ENCODE measurements at regions not wholly inside any gene's neighbourhood (a gene's known extent, or its start where the extent isn't known, plus 50 kb on each side); places are given as distances from the start of the nearest gene placed in this dataset.

DNA sequence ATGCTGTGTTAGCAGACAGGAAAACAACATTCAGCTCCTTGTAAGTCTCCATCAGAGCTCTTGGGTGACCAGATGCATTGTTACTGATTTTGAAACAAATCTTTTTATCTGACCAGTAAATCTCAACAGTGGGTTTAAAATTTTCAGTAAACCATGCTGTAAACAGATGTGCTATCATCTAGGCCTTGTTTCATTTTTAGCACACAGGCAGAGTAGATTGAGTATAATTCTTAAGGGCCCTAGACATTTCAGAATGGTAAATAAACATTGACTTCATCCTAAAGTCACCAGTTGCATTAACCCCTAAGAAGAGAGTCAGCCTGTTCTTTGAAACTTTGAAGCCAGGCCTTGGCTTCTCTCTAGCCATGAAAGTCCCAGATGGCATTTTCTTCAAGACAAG lies 237.2 kb upstream of the BMP2 start:
- TF ChIP-seq CTCF (IDR thresholded peaks at IDR 0.05; ENCODE audit: insufficient read depth, low read depth, low read length), result no peak
- peak; percentile 79 for DNase-seq (ENCODE audit: low read depth)
- H3K4me3 ChIP-seq (ENCODE audit: low read depth, low read length), result no peak overlapping the region

- DNase-seq (ENCODE audit: low read depth), result peak; percentile 21
- TF ChIP-seq CTCF (IDR thresholded peaks at IDR 0.05; ENCODE audit: insufficient read depth, low read depth, low read length), result no peak
- H3K4me3 ChIP-seq (ENCODE audit: low read depth, low read length), result no peak overlapping the region
These were observed 241.8 kb upstream of the BMP2 start for GRCh38 chr20:6525447-6526303.

- no peak overlapping the region for H3K4me3 ChIP-seq (ENCODE audit: low read depth, low read length)
- no peak for TF ChIP-seq CTCF (IDR thresholded peaks at IDR 0.05; ENCODE audit: insufficient read depth, low read depth, low read length)
- DNase-seq (ENCODE audit: low read depth), result no peak
These were observed 243.2 kb upstream of the BMP2 start for GRCh38 chr20:6524305-6524704.

DNA sequence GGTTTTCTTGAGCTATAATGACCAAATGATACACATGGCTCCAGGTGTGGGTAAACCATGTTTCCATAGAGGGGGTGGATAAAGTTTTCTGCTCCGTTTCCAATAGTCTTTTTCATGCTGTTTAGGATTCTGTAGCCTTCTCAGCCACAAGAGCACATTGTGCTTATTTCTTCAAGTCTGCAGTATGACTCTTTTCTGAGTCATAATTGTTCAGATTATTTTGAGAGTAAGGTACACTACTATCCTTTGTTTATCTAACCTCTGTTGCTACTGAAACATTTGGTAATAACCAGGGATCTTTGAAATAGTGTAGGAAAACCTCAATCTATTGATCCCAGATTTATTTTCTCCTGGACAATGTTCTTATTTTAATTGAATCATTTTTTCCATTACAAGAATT lies 247.9 kb upstream of the BMP2 start:
- peak; percentile 61 for DNase-seq (ENCODE audit: low read depth)
- no peak for TF ChIP-seq CTCF (IDR thresholded peaks at IDR 0.05; ENCODE audit: insufficient read depth, low read depth, low read length)
- H3K4me3 ChIP-seq (ENCODE audit: low read depth, low read length), result no peak overlapping the region

DNA sequence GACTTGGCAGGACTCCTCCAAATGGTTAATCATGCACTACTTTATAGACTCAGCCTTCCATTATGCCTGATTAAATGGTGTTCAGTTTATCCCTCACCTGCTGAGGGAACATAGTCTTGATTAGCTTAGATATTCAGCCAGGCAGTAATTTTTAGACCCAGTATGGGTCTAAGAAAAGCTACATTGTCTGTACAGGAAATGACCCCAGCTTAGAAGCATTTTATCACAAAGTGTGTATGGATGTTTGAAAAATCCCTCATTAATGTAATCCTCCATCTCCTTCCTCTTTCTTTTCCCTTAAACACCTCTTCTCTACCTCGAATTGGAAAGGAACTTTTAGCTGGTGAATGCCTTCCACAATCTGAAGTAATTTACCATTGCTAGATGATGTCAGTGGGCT lies 252.2 kb upstream of the BMP2 start:
- H3K4me3 ChIP-seq (ENCODE audit: low read depth, low read length), result no peak overlapping the region
- DNase-seq (ENCODE audit: low read depth), result no peak
- TF ChIP-seq CTCF (IDR thresholded peaks at IDR 0.05; ENCODE audit: insufficient read depth, low read depth, low read length), result no peak

DNA sequence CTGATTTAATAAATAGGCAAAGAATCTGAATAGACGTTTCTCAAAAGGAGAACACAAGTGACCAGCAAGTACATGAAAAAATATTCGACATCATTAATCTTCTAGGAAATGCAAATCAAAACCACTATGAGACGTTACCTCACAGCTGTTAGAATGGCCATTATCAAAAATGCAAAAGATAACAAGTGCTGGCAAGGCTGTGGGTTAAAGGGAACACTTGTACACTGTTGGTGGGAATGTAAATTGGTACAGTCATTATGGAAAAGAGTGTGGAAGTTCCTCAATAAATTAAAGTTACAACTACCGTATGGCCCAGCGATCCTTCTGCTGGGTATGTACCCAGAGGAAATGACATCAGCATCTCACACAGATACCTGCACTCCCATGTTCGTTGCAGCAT lies 253.9 kb upstream of the BMP2 start:
- no peak for DNase-seq (ENCODE audit: low read depth)
- no peak for TF ChIP-seq CTCF (IDR thresholded peaks at IDR 0.05; ENCODE audit: insufficient read depth, low read depth, low read length)
- H3K4me3 ChIP-seq (ENCODE audit: low read depth, low read length), result no peak overlapping the region

GRCh38 chr20:6509374-6509773 lies 258.1 kb upstream of the BMP2 start:
- no peak for DNase-seq (ENCODE audit: low read depth)

More at GRCh38 chr20:6509374-6509773, 258.1 kb upstream of the BMP2 start:
- no peak overlapping the region for H3K4me3 ChIP-seq (ENCODE audit: low read depth, low read length)
- TF ChIP-seq CTCF (IDR thresholded peaks at IDR 0.05; ENCODE audit: insufficient read depth, low read depth, low read length), result no peak
